ENCODE measurements at regions not wholly inside any gene's neighbourhood (a gene's known extent, or its start where the extent isn't known, plus 50 kb on each side); places are given as distances from the start of the nearest gene placed in this dataset.
A peak's percentile ranks its signal among the peaks of the same experiment; 100 is the strongest.

DNA sequence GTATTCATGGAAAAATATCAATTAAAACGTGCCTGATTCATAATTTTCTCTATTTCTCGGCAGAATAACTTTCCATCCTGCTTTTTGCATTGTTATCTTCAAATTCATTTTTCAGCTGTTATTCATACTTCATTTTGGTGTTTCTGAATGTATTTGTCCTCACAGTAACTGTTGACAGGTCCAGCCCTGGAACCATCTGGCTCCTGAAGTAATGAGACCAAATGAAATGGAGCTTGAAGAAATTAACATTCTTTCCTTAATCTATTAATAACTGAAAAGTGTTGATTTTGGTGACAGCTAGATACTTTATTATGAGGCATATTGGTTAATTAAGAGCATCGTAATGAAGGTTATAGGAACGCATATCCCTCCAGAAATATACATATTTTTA lies 257.0 kb upstream of the MINDY3 start:
- POLR2A ChIA-PET: no interaction called here

DNA sequence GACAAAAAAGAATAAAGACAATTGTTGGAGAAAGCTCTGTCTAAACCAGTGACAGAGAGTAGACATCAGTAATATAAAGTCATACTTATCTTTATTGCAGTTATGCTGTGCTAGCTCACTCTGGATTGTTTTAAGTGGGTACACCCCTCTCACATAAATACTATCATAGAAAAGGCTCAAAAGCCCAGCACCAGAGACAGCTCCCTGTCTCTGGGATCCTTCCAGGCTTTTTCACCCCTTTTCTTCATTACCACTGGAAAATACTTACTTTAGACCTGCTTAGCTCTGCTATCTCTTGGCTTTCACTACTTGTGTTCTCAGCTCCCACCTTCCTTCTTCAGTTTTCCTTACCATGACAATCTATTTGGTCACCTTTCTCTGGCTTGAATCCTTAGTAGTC lies 259.1 kb upstream of the MINDY3 start:
- Histone ChIP-seq H3K4me2 (no peak overlapping the region), H3K27ac (no peak overlapping the region), H3K4me3 (no peak overlapping the region), H3K9me3 (no peaks in the 10 kb centered on the region), H3K4me1 (no peaks in the 10 kb centered on the region)
- DNase-seq (ENCODE audit: low read depth in 1 of 2, low spot score in 1 of 2): no peak
- ChIA-PET CTCF (interaction anchor here (1.3 kb wide), 1 partner anchor 217 kb away, joined by 4 read pairs; no protein-coding TSS in a partner anchor), POLR2A (no interaction called here)
- TF ChIP-seq CBX2 (IDR thresholded peaks at IDR 0.05; ENCODE audit: borderline replicate concordance, low read depth) (no peak), FOSL2 (IDR thresholded peaks at IDR 0.05) (no peak), FOSL2 (CRISPR knock-in tag; IDR thresholded peaks at IDR 0.05) (no peak), USF2 (IDR thresholded peaks at IDR 0.05) (no peak), GATA3 (IDR thresholded peaks at IDR 0.05; ENCODE audit: borderline replicate concordance) (no peak), KDM5A (IDR thresholded peaks at IDR 0.05) (no peak)
- TF ChIP-seq, protein P1, sequence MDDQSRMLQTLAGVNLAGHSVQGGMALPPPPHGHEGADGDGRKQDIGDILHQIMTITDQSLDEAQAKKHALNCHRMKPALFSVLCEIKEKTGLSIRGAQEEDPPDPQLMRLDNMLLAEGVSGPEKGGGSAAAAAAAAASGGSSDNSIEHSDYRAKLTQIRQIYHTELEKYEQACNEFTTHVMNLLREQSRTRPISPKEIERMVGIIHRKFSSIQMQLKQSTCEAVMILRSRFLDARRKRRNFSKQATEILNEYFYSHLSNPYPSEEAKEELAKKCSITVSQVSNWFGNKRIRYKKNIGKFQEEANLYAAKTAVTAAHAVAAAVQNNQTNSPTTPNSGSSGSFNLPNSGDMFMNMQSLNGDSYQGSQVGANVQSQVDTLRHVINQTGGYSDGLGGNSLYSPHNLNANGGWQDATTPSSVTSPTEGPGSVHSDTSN (IDR thresholded peaks at IDR 0.05): no peak
- TF ChIP-seq, protein P2, sequence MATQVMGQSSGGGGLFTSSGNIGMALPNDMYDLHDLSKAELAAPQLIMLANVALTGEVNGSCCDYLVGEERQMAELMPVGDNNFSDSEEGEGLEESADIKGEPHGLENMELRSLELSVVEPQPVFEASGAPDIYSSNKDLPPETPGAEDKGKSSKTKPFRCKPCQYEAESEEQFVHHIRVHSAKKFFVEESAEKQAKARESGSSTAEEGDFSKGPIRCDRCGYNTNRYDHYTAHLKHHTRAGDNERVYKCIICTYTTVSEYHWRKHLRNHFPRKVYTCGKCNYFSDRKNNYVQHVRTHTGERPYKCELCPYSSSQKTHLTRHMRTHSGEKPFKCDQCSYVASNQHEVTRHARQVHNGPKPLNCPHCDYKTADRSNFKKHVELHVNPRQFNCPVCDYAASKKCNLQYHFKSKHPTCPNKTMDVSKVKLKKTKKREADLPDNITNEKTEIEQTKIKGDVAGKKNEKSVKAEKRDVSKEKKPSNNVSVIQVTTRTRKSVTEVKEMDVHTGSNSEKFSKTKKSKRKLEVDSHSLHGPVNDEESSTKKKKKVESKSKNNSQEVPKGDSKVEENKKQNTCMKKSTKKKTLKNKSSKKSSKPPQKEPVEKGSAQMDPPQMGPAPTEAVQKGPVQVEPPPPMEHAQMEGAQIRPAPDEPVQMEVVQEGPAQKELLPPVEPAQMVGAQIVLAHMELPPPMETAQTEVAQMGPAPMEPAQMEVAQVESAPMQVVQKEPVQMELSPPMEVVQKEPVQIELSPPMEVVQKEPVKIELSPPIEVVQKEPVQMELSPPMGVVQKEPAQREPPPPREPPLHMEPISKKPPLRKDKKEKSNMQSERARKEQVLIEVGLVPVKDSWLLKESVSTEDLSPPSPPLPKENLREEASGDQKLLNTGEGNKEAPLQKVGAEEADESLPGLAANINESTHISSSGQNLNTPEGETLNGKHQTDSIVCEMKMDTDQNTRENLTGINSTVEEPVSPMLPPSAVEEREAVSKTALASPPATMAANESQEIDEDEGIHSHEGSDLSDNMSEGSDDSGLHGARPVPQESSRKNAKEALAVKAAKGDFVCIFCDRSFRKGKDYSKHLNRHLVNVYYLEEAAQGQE (IDR thresholded peaks at IDR 0.05): peak; percentile 61; the same call in 1 of the 2 replicates
- no peak for FAIRE-seq
- no peak for ATAC-seq

More for the DNA sequence above, 257.0 kb upstream of the MINDY3 start:
- no peak for ATAC-seq
- CTCF ChIA-PET: interaction anchor here (0.8 kb wide), 1 partner anchor 240 kb away, joined by 3 read pairs; no protein-coding TSS in a partner anchor
- TF ChIP-seq BHLHE40 (IDR thresholded peaks at IDR 0.05; ENCODE audit: low read depth, low read length): no peak
- TF ChIP-seq EHMT2 (IDR thresholded peaks at IDR 0.05; ENCODE audit: low read depth): no peak
- TF ChIP-seq NFE2L2 (conservative IDR thresholded peaks at IDR 0.05; ENCODE audit: low read length): no peak
- no peak for TF ChIP-seq CBX2 (IDR thresholded peaks at IDR 0.05; ENCODE audit: borderline replicate concordance, low read depth)
- TF ChIP-seq HES2 (IDR thresholded peaks at IDR 0.05): no peak
- no peak for TF ChIP-seq HOXB5 (CRISPR knock-in tag; IDR thresholded peaks at IDR 0.05)
- TF ChIP-seq MYC (IDR thresholded peaks at IDR 0.05; ENCODE audit: borderline replicate concordance, low read length): no peak
- no peak for FAIRE-seq
- Histone ChIP-seq H3K9me3 (no peaks in the 10 kb centered on the region), H3K4me2 (no peak overlapping the region), H3K27ac (no peak overlapping the region), H3K4me1 (no peaks in the 10 kb centered on the region), H3K4me3 (no peak overlapping the region)
- WGBS (ENCODE audit: missing lambda C conversion rate): under 1% methylated on average over 4 of the region's 4 CpGs
- no peak for DNase-seq (ENCODE audit: low read depth in 1 of 2, low spot score in 1 of 2)

DNA sequence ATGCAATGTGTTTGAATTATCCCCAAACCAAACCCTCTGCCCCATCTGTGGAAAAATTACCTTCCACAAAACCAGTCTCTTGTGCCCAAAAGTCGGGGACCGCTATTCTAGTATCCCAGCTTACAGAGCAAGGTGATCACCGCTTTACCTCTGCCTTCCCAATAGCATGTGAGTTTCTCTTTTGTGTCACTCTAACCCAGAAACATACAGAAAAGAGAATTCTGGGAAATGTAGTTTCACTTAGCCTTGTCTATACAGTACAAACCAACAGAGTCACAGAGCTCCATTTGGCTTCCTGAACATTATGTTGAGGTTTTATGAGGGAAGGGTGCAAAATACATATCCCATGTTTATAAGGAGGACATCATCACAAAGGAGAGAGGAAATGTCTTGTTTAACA lies 260.3 kb upstream of the MINDY3 start:
- POLR2A ChIA-PET: no interaction called here
- H3K4me3 ChIP-seq: no peak overlapping the region
- FAIRE-seq: no peak
- no peaks in the 10 kb centered on the region for H3K4me1 ChIP-seq
- 3% methylated on average over 3 of the region's 3 CpGs for WGBS (ENCODE audit: missing lambda C conversion rate)
- no peak overlapping the region for H3K27ac ChIP-seq
- no peak for DNase-seq (ENCODE audit: low read depth in 1 of 2, low spot score in 1 of 2)
- no peak overlapping the region for H3K4me2 ChIP-seq
- ATAC-seq: no peak
- H3K9me3 ChIP-seq: no peaks in the 10 kb centered on the region
- CTCF ChIA-PET: no interaction called here
- TF ChIP-seq CBX2 (IDR thresholded peaks at IDR 0.05; ENCODE audit: borderline replicate concordance, low read depth): no peak
- TF ChIP-seq JUNB (IDR thresholded peaks at IDR 0.05): no peak
- no peak for TF ChIP-seq POLR2AphosphoS2 (conservative IDR thresholded peaks at IDR 0.05; ENCODE audit: low read length)
- TF ChIP-seq, protein P3, sequence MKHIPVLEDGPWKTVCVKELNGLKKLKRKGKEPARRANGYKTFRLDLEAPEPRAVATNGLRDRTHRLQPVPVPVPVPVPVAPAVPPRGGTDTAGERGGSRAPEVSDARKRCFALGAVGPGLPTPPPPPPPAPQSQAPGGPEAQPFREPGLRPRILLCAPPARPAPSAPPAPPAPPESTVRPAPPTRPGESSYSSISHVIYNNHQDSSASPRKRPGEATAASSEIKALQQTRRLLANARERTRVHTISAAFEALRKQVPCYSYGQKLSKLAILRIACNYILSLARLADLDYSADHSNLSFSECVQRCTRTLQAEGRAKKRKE (CRISPR knock-in tag; IDR thresholded peaks at IDR 0.05; ENCODE audit: low read depth): no peak
- TF ChIP-seq, protein P4, sequence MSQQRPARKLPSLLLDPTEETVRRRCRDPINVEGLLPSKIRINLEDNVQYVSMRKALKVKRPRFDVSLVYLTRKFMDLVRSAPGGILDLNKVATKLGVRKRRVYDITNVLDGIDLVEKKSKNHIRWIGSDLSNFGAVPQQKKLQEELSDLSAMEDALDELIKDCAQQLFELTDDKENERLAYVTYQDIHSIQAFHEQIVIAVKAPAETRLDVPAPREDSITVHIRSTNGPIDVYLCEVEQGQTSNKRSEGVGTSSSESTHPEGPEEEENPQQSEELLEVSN (IDR thresholded peaks at IDR 0.05; ENCODE audit: borderline replicate concordance, low read depth): no peak
- no peak for TF ChIP-seq RAD21 (conservative IDR thresholded peaks at IDR 0.05 in 1 of 2, IDR thresholded peaks at IDR 0.05 in 1 of 2)
- no peak for TF ChIP-seq ZFP36 (IDR thresholded peaks at IDR 0.05; ENCODE audit: borderline replicate concordance, partially characterized antibody)
- TF ChIP-seq, protein P5, sequence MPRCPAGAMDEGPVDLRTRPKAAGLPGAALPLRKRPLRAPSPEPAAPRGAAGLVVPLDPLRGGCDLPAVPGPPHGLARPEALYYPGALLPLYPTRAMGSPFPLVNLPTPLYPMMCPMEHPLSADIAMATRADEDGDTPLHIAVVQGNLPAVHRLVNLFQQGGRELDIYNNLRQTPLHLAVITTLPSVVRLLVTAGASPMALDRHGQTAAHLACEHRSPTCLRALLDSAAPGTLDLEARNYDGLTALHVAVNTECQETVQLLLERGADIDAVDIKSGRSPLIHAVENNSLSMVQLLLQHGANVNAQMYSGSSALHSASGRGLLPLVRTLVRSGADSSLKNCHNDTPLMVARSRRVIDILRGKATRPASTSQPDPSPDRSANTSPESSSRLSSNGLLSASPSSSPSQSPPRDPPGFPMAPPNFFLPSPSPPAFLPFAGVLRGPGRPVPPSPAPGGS (IDR thresholded peaks at IDR 0.05): no peak
- TF ChIP-seq ZSCAN20 (CRISPR knock-in tag; IDR thresholded peaks at IDR 0.05): no peak
- no peak for TF ChIP-seq ZC3H11A (IDR thresholded peaks at IDR 0.05)
- TF ChIP-seq POLR2A (IDR thresholded peaks at IDR 0.05; ENCODE audit: low read length): no peak
- TF ChIP-seq FOSL2 (IDR thresholded peaks at IDR 0.05): no peak
- TF ChIP-seq FOSL2 (CRISPR knock-in tag; IDR thresholded peaks at IDR 0.05): no peak
- TF ChIP-seq RNF2 (IDR thresholded peaks at IDR 0.05; ENCODE audit: borderline replicate concordance, low read depth): no peak

Data from A549 (cell line).